ENCODE measurements at regions not wholly inside any gene's neighbourhood (a gene's known extent, or its start where the extent isn't known, plus 50 kb on each side); places are given as distances from the start of the nearest gene placed in this dataset.
"Not testable (repeated sequence)": the region's sequence is repeated elsewhere in the genome, so short reads cannot be mapped to it uniquely, and the experiment has no call there.

GRCh38 chr15:21653707-21654106, 213.4 kb upstream of the POTEB3 start:
- H3K9me3 Mint-ChIP-seq; H3K36me3 Mint-ChIP-seq; H3K4me1 Mint-ChIP-seq (ENCODE audit: low read depth in 2 of 2); ATAC-seq; H3K27me3 Mint-ChIP-seq; H3K27ac Mint-ChIP-seq; H3K4me3 Mint-ChIP-seq; DNase-seq (ENCODE audit: low spot score): not testable (repeated sequence)

- not testable (repeated sequence) for H3K9me3 Mint-ChIP-seq, ATAC-seq, H3K27ac Mint-ChIP-seq
These were observed 198.5 kb upstream of the POTEB3 start for GRCh38 chr15:21638770-21639169.

DNA sequence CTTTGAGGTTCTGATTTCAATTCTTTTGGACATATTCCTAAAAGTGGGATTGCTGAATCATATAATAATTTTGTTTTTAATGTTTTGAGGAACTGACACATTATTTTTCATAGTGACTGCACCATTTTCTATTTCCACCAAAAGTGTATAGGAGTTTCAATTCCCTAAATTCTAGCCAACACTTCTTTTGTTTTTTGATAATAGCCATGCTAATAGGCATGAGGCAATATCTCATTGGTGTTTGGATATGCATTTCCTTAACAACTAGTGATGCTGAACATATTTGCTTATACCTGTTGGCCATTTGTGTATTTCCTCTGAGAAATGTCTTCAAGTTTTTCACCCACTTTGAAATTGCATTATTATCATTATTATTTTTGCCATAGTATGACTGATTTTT, 186.4 kb upstream of the POTEB3 start:
- H3K4me1 Mint-ChIP-seq (ENCODE audit: low read depth in 2 of 2); ATAC-seq; H3K4me3 Mint-ChIP-seq; H3K36me3 Mint-ChIP-seq; H3K27me3 Mint-ChIP-seq; H3K27ac Mint-ChIP-seq; H3K9me3 Mint-ChIP-seq; DNase-seq (ENCODE audit: low spot score): not testable (repeated sequence)

More at GRCh38 chr15:21638770-21639169, 198.5 kb upstream of the POTEB3 start:
- not testable (repeated sequence) for H3K27me3 Mint-ChIP-seq; H3K4me1 Mint-ChIP-seq (ENCODE audit: low read depth in 2 of 2); H3K36me3 Mint-ChIP-seq; H3K4me3 Mint-ChIP-seq; DNase-seq (ENCODE audit: low spot score)

DNA sequence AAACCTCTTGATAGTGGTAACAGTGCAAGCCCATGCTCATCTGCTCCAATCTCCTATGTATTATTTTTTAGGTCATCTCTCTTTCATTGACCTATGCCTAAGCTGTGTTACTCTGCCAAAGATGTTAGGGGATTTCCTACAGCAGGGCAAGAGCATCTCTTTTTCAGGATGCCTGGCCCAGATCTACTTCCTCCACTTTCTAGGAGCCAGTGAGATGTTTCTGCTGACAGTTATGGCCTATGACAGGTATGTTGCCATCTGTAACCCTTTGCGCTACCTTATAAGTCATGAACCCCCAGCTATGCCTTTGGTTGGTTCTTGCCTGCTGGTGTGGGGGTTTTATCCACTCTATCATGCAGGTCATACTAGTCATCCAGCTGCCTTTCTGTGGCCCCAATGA, 168.9 kb upstream of the POTEB3 start:
- not testable (repeated sequence) for H3K9me3 Mint-ChIP-seq; DNase-seq (ENCODE audit: low spot score); H3K4me3 Mint-ChIP-seq; ATAC-seq; H3K4me1 Mint-ChIP-seq (ENCODE audit: low read depth in 2 of 2); H3K36me3 Mint-ChIP-seq; H3K27ac Mint-ChIP-seq; H3K27me3 Mint-ChIP-seq

GRCh38 chr15:21565426-21565825, 125.1 kb upstream of the POTEB3 start:
- not testable (repeated sequence) for ATAC-seq; H3K27ac Mint-ChIP-seq; H3K9me3 Mint-ChIP-seq; H3K4me1 Mint-ChIP-seq (ENCODE audit: low read depth in 2 of 2); H3K36me3 Mint-ChIP-seq; DNase-seq (ENCODE audit: low spot score); H3K4me3 Mint-ChIP-seq; H3K27me3 Mint-ChIP-seq

DNA sequence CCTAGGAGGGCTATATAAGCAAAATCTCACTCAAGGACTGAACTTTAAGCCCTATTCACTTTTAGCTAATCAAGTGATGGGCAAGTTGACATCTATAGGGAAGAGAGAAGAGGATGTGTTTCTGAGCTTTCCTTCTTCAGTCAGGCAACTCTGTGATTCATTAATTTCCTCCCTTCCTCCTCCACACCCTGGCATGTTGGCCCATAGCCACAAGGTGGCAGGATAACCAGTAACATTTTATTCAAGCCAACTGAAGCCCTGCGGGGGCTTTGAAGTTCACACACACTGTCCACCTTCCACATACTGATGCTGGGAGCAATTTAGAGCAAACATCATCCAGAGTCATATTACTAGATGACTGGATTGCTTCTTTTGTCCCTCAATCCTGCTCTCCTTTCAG, 111.5 kb upstream of the POTEB3 start:
- not testable (repeated sequence) for H3K27ac Mint-ChIP-seq; H3K9me3 Mint-ChIP-seq; H3K4me1 Mint-ChIP-seq (ENCODE audit: low read depth in 2 of 2); H3K36me3 Mint-ChIP-seq; H3K4me3 Mint-ChIP-seq; DNase-seq (ENCODE audit: low spot score); H3K27me3 Mint-ChIP-seq
- peak in 1 of 2 donors; percentile 50 for ATAC-seq

GRCh38 chr15:21546182-21546903, 106.0 kb upstream of the POTEB3 start:
- not testable (repeated sequence) for H3K4me1 Mint-ChIP-seq (ENCODE audit: low read depth in 2 of 2); H3K27ac Mint-ChIP-seq; H3K9me3 Mint-ChIP-seq; H3K36me3 Mint-ChIP-seq; H3K27me3 Mint-ChIP-seq; H3K4me3 Mint-ChIP-seq; ATAC-seq; DNase-seq (ENCODE audit: low spot score)

DNA sequence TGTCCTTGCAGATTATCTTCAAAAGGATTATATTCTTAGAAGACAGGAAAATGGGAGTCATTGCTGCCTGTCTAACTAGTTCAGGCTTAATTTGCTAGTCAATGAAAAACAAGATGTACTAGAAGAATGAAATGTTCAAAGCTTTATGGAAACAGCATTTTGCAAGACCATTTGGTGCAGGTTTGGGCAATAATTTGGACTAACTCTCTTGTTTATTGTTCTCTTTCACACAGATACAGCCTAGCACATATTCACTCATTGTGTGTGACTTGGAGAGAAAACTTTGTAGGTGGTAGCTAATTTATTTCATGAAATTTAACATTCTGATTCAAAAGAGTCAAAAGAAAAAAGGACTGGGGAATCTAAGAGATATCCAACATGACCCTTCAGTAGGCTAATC, 92.5 kb upstream of the POTEB3 start:
- H3K4me3 Mint-ChIP-seq; H3K9me3 Mint-ChIP-seq; H3K36me3 Mint-ChIP-seq; ATAC-seq; H3K27ac Mint-ChIP-seq; H3K4me1 Mint-ChIP-seq (ENCODE audit: low read depth in 2 of 2); DNase-seq (ENCODE audit: low spot score); H3K27me3 Mint-ChIP-seq: not testable (repeated sequence)

DNA sequence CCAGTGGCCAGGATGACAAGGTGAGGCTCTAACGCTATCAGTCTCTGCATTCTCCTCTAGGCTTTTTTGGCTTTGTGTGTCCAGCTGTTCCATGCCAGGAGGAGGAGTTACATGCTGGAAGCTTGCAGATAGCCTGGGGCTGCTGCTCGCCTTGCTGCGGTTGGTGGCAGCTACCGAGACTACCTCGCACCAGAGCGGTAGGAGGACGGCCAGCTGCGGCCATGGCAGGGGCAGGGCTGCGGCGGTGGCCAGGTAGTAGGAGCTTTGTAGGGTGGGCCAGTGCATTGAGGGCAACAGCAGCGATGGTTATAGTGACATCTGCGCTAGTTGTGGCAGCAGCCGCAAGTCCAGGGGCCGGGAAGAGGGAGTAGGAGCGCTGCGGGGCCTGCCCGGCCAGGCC, 75.9 kb upstream of the POTEB3 start:
- H3K27me3 Mint-ChIP-seq; H3K4me3 Mint-ChIP-seq; H3K36me3 Mint-ChIP-seq; DNase-seq (ENCODE audit: low spot score); H3K9me3 Mint-ChIP-seq; H3K27ac Mint-ChIP-seq; H3K4me1 Mint-ChIP-seq (ENCODE audit: low read depth in 2 of 2); ATAC-seq: not testable (repeated sequence)

DNA sequence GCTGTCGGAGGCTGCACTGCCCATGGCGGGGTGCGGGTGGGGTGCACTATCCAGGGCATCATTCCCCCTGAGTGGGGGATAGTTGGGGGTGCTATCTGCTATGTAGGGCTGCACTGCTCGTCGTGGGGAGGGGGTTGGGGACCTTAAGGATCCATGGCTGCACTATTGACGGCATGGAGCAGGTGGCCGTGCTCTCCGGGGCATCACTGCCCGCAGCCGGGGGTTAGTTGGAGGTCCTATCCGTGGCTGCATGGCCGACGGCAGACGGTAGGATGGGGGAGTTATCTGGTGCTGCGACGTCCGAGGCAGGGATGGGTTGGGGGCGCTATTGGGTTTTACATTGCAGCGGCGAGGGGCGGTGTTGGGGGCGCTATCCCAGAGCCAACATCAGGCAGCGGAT, 75.0 kb upstream of the POTEB3 start:
- not testable (repeated sequence) for H3K4me3 Mint-ChIP-seq; DNase-seq (ENCODE audit: low spot score); H3K27ac Mint-ChIP-seq; H3K9me3 Mint-ChIP-seq; H3K36me3 Mint-ChIP-seq; H3K27me3 Mint-ChIP-seq; ATAC-seq; H3K4me1 Mint-ChIP-seq (ENCODE audit: low read depth in 2 of 2)

- not testable (repeated sequence) for H3K36me3 Mint-ChIP-seq; H3K9me3 Mint-ChIP-seq; H3K27ac Mint-ChIP-seq; H3K27me3 Mint-ChIP-seq; ATAC-seq; DNase-seq (ENCODE audit: low spot score); H3K4me1 Mint-ChIP-seq (ENCODE audit: low read depth in 2 of 2); H3K4me3 Mint-ChIP-seq
These were observed 62.7 kb upstream of the POTEB3 start for GRCh38 chr15:21503021-21503420.

All from natural killer cell treated with Interleukin-12 subunit alpha and Interleukin-12 subunit beta and Interleukin-15 and Interleukin-18, amount 100 ng/mL, for 72 hours (primary cell).